ENCODE measurements at regions not wholly inside any gene's neighbourhood (a gene's known extent, or its start where the extent isn't known, plus 50 kb on each side); places are given as distances from the start of the nearest gene placed in this dataset.

DNA sequence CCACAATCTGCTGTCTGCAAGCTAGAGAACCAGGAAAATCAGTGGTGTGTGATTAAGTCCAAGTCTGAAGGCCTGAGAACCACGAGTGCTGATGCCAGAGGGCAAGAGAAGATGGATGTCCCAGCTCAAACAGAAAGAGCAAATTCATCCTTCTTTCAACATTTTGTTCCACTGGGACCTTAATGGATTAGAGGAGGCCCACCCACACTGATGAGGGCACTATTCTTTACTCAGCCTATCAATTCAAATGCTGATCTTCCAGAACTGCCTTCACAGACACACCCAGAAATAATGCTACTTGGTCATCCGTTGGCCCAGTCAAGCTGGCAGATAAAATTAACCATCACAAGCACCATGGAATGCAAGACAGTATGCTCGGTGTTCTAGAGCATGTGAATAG is 226.6 kb upstream of the SASH1 start:
- no peaks in the 10 kb centered on the region for H3K23me2 ChIP-seq (ENCODE audit: low read depth, low read length)
- POLR2A ChIA-PET (ENCODE audit: partially characterized antibody), result no interaction called here
- TF ChIP-seq HDAC6 (IDR thresholded peaks at IDR 0.05; ENCODE audit: low read depth, low read length) (no peak), FOSL1 (IDR thresholded peaks at IDR 0.05; ENCODE audit: insufficient read depth, low read depth, low read length) (no peak), CHD1 (IDR thresholded peaks at IDR 0.05; ENCODE audit: low read depth, low read length) (no peak), RAD21 (IDR thresholded peaks at IDR 0.05 in 1 of 2, conservative IDR thresholded peaks at IDR 0.05 in 1 of 2; ENCODE audit: low read depth in 2 of 2, low read length in 2 of 2) (no peak), SAP30 (IDR thresholded peaks at IDR 0.05; ENCODE audit: insufficient read depth, insufficient replicate concordance, low read length) (no peak)
- no peaks in the 10 kb centered on the region for H3K9me3 ChIP-seq (ENCODE audit: insufficient read depth in 2 of 2, low read depth in 1 of 2, low read length in 1 of 2)
- H3K9ac ChIP-seq (replicated peaks in 1 of 4; ENCODE audit: extremely low read depth in 1 of 4, low read depth in 3 of 4, low read length in 3 of 4), result no peak overlapping the region
- no peak overlapping the region for H3K4me2 ChIP-seq (ENCODE audit: insufficient read depth in 1 of 2, low read depth in 2 of 2, low read length in 2 of 2)
- H2BK12ac ChIP-seq (ENCODE audit: low read depth, low read length), result no peak overlapping the region
- no peak overlapping the region for H3K4me3 ChIP-seq (ENCODE audit: extremely low read depth in 1 of 4, insufficient read depth in 2 of 4, low read depth in 3 of 4, low read length in 4 of 4)
- H2BK5ac ChIP-seq (ENCODE audit: low read depth, low read length), result no peak overlapping the region
- no peak for FAIRE-seq
- H4K8ac ChIP-seq (ENCODE audit: extremely low read depth, insufficient read depth, low read length), result no peak overlapping the region
- no peaks in the 10 kb centered on the region for H3K4me1 ChIP-seq (replicated peaks in 1 of 4; ENCODE audit: control insufficient read depth in 3 of 4, insufficient read depth in 4 of 4, low read length in 3 of 4)
- H3K4ac ChIP-seq (replicated peaks; ENCODE audit: insufficient read length, low read depth, low read length), result no peak overlapping the region
- no peak overlapping the region for H3K27ac ChIP-seq (ENCODE audit: low read depth, low read length)
- H3K36me3 ChIP-seq (ENCODE audit: control insufficient read depth in 2 of 4, insufficient read depth in 4 of 4, low read length in 3 of 4), result no peaks in the 10 kb centered on the region
- DNase-seq (ENCODE audit: low read depth in 1 of 2, low spot score in 2 of 2), result no peak
- H2BK120ac ChIP-seq (replicated peaks; ENCODE audit: low read depth, low read length), result no peak overlapping the region
- H4K20me1 ChIP-seq (replicated peaks in 1 of 2; ENCODE audit: control insufficient read depth in 1 of 2, insufficient read depth in 2 of 2, low read length in 2 of 2), result no peaks in the 10 kb centered on the region
- H3K56ac ChIP-seq (replicated peaks; ENCODE audit: insufficient read length, low read depth, low read length), result no peak overlapping the region
- H3K27me3 ChIP-seq (replicated peaks in 1 of 4; ENCODE audit: control insufficient read depth in 3 of 4, extremely low read depth in 1 of 4, insufficient read depth in 3 of 4, low read length in 3 of 4), result no peaks in the 10 kb centered on the region
- no peaks in the 10 kb centered on the region for H3K79me1 ChIP-seq (ENCODE audit: low read depth, low read length)
- no peak overlapping the region for H4K91ac ChIP-seq (replicated peaks; ENCODE audit: insufficient read length, low read length)
- H2BK15ac ChIP-seq (ENCODE audit: low read length), result no peak overlapping the region
- H2AFZ ChIP-seq (ENCODE audit: low read length), result no peak overlapping the region
- no peak overlapping the region for H2AK5ac ChIP-seq (ENCODE audit: low read depth, low read length)
- H3K18ac ChIP-seq (ENCODE audit: extremely low read depth, low read length), result no peak overlapping the region
- 79% methylated on average over 3 of the region's 3 CpGs; no CpG with 5 or more reads in 1 of the 2 experiments for whole genome bisulfite sequencing, 2 experiments (ENCODE audit: extremely low coverage in 1 of 2, insufficient coverage in 1 of 2, insufficient read length in 1 of 2, insufficient replicate concordance in 2 of 2, low coverage in 1 of 2, low lambda C conversion rate in 2 of 2, missing lambda C conversion rate in 1 of 2)
- no peak overlapping the region for H4K5ac ChIP-seq (ENCODE audit: insufficient read length, low read depth, low read length)
- no peak overlapping the region for H2BK20ac ChIP-seq (ENCODE audit: low read length)
- no peak overlapping the region for H3K14ac ChIP-seq (ENCODE audit: insufficient read length)
- no peaks in the 10 kb centered on the region for H3K79me2 ChIP-seq (ENCODE audit: control insufficient read depth in 1 of 2, insufficient read depth in 2 of 2, low read length in 2 of 2)
- CTCF ChIA-PET (ENCODE audit: partially characterized antibody), result interaction anchor here (0.6 kb wide), 1 partner anchor 57 kb away, joined by 3 read pairs; no protein-coding TSS in a partner anchor
- H3K23ac ChIP-seq (ENCODE audit: insufficient read length), result no peak overlapping the region

Data from H1 (cell line).